ENCODE measurements at regions not wholly inside any gene's neighbourhood (a gene's known extent, or its start where the extent isn't known, plus 50 kb on each side); places are given as distances from the start of the nearest gene placed in this dataset.

DNA sequence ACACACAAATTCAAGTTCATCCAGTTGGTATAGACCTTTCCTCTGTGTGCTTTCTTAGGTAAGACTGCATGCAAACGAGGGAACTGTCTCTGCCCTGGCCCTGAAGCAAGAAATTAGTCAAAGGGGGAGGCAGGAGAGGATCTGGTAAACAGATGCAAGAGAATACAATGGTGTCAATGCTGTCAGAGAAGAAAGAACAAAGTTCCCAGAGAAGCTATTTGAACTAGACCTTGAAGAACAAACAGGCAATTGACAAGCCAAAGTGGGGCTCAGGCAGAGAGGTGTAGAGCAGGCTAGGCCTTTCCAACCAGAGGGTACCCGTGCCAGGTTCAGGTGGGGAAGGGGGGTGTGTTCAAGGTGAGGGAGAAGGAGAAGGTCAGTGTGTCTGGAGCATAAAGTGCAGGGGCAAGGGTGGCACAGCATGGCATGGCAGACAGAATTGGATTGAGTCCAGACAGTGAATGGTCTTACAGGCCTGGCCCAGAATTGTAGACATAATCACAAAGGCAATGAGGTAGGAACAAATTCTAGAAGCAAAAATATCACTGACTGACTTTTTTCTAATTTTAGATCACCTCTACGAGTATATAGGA, 95.0 kb upstream of the STARD13 start:
- Mint-ChIP-seq H3K4me3 (no peak overlapping the region), H3K36me3 (no peaks in the 10 kb centered on the region), H3K27me3 (no peaks in the 10 kb centered on the region), H3K27ac (no peak overlapping the region), H3K9me3 (no peaks in the 10 kb centered on the region), H3K4me1 (no peaks in the 10 kb centered on the region)
- DNase-seq (no peak), ATAC-seq (ENCODE audit: low read depth) (no peak)
- POLR2A ChIA-PET, result no interaction called here

DNA sequence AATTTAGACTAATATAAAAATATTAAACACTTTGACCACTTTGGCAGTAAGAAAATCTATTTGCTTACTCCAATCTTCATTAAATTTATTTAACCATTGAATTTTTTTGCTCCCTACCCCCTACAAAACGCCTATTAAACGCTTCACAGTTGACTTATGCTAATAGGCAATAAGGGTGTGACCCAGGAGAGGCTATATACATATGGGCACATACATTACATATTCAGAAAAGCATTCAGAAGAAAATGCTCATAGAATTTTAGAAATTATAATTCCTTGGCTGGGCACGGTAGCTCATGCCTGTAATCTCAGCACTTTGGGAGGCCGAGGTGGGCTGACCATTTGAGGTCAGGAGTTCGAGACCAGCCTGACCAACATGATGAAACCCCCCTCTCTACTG, 95.6 kb upstream of the STARD13 start:
- POLR2A ChIA-PET, result no interaction called here
- no peaks in the 10 kb centered on the region for H3K36me3 Mint-ChIP-seq
- no peaks in the 10 kb centered on the region for H3K9me3 Mint-ChIP-seq
- peaks cover under 1% of the 10 kb centered on the region for H3K27me3 Mint-ChIP-seq
- no peak overlapping the region for H3K27ac Mint-ChIP-seq
- DNase-seq, result no peak
- H3K4me1 Mint-ChIP-seq, result no peaks in the 10 kb centered on the region
- no peak for ATAC-seq (ENCODE audit: low read depth)
- no peak overlapping the region for H3K4me3 Mint-ChIP-seq

DNA sequence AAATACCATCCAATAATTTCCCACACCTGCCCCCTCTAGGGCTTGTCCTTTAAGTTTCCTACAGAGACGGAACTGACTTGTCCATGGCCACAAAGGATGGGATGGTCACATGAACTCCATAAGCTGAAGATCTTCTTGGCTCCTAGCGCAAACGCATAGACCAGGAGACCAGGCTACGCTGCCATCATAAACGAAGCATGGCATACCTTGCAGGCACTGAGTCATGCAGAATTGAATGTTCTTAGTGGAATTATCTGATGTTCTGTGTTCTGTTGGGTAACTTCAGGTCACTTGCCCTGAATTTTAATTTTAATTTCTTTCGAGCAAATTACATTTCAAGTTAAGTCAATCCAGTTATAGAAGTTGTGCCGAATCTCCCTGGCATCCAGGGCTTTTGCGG, 96.4 kb upstream of the STARD13 start:
- DNase-seq (no peak), ATAC-seq (ENCODE audit: low read depth) (no peak)
- Mint-ChIP-seq H3K36me3 (no peaks in the 10 kb centered on the region), H3K4me1 (no peaks in the 10 kb centered on the region), H3K4me3 (no peak overlapping the region), H3K9me3 (no peaks in the 10 kb centered on the region), H3K27ac (no peak overlapping the region), H3K27me3 (peaks cover 2% of the 10 kb centered on the region)
- POLR2A ChIA-PET, result no interaction called here

DNA sequence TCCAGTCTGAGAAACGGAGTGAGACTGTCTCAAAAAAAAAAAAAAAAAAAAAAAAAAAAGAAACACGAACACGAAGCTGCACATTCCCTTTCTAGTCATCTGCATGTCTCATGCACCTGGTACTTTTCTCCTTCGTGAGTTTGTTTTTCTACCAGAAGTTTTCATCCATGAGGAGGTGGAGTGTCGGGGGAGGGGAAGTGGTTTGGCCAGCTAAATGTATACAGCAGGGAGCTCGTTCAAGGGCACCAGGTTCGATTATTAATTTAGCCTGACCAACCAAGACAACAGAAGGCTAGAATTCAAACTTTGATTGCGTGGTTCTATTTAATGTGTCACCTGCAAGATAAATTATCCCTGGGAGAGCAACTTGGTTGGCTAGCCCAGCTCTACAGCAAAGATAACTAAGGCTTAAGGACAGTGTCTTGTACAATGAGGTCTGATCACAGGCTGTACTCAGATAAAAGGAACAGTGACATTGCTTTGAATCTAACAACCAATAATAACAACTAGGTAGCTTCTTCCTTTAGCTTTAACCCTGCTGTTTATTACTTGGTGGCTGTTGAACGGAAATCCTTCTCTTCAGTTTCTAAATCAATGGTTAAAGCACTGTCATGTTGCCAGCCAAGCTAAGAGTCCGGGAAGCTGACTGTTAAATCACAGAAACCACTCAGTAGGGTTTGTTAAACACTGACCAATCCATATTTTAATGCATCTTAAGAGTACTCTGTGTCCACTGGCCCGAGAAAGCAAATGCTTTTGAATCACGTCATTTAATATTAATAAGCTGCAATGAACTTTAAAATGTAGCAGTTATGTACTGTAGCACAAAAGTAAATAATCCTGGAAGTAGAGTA, 98.4 kb upstream of the STARD13 start:
- Mint-ChIP-seq H3K9me3 (no peaks in the 10 kb centered on the region), H3K4me3 (no peak overlapping the region), H3K4me1 (no peaks in the 10 kb centered on the region), H3K36me3 (no peaks in the 10 kb centered on the region), H3K27ac (no peak overlapping the region), H3K27me3 (peaks cover 2% of the 10 kb centered on the region)
- POLR2A ChIA-PET, result no interaction called here
- ATAC-seq (ENCODE audit: low read depth) (no peak), DNase-seq (no peak)

DNA sequence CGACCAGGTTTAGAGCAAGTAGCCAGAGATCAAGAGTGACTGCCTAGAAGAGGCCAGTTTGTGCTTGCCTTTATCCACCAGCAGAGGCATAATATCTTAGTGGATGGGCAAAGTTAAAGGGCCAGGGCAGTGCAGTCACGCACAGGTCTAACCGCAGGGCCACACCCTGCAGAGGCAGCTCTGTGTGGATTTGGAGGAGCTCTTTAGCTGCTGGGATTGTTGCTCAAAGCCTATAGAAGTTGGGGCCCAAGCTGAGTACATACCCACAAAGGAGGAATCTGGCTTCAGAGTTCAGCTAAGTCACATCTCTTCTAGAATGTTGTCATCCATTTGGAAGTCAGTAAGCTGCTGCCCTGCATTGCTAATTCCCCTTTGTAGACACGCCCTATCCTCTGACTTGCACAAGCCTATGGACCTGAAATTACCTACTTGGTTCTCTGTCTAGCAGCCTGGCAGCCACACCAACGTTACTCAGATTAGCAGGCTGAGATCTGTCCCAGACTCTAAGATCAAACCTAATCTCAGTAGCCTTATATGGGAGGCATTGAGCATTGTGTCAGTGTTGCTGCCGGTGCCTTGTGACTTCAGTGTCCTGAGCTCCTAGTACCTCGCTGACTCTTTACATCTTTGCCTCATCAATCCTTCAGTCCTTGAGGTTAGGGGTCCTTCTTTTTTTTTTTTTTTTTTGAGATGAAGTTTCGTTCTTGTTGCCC, 102.9 kb upstream of the STARD13 start:
- Mint-ChIP-seq H3K27me3 (peaks cover 2% of the 10 kb centered on the region), H3K4me3 (no peak overlapping the region), H3K9me3 (no peaks in the 10 kb centered on the region), H3K4me1 (no peaks in the 10 kb centered on the region), H3K27ac (no peak overlapping the region), H3K36me3 (no peaks in the 10 kb centered on the region)
- POLR2A ChIA-PET, result no interaction called here
- ATAC-seq (ENCODE audit: low read depth), result no peak
- no peak for DNase-seq

DNA sequence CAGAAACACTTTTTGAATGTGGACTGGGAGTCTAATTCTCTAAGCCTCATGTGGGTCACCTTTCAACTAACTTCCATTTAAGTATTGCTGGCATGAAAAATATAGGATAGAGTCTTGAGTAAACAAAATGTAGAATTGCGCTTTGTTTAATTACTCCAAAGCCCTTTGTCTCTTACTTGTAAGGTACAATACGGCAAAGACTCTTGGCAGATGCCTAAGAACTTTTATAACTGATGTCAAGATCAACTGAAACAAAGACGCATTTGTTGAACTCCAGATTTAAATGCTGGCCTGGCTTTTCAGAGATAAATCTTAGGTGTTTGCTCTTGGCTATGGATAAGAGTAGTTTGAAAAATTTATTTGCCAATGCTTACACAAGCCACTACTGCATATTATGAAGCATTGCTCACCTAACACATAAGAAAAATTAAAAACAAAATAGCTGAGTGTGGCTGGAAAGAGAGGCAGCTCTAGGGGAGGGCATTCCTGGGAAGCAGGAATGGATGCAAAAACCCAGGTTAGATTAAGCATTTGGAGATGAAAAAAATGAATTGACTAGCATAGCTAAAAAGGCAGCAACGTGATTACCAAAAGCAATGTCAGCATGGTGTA, 107.3 kb upstream of the STARD13 start:
- DNase-seq, result no peak
- Mint-ChIP-seq H3K4me3 (no peak overlapping the region), H3K27me3 (no peaks in the 10 kb centered on the region), H3K4me1 (no peaks in the 10 kb centered on the region), H3K27ac (no peak overlapping the region), H3K9me3 (peaks cover 3% of the 10 kb centered on the region), H3K36me3 (no peaks in the 10 kb centered on the region)
- POLR2A ChIA-PET, result no interaction called here
- no peak for ATAC-seq (ENCODE audit: low read depth)

DNA sequence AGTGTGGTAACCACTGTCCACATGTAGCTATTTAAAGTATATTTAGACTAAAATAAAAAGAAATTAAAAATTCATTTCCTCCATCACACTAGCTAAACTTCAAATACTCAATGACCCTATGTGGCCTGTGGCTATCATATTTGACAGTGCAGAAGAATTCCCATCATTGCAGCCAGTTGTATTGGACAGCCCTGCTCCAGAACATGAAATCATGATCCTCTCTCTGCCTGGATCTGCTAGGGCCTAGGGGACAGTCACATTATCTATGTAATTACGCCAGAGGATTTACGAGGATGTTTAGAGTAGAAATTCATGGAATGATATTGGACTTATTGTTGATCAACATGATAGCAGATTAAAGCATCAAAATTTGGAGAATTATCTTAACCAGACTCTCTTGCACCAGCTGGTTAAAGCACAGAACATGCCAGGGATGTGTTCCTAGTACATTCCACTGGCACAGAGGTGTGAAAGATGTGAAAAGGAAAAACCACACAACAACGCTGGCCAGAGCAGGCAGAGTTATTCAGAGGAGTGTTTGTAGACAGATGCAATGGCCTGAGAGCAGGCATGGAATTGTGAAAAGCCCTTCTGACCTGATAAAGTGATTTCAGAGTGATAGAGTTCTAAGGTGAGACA, 108.9 kb upstream of the STARD13 start:
- DNase-seq (no peak), ATAC-seq (ENCODE audit: low read depth) (no peak)
- Mint-ChIP-seq H3K4me3 (no peak overlapping the region), H3K27me3 (no peaks in the 10 kb centered on the region), H3K27ac (no peak overlapping the region), H3K4me1 (no peaks in the 10 kb centered on the region), H3K36me3 (no peaks in the 10 kb centered on the region), H3K9me3 (peaks cover 3% of the 10 kb centered on the region)
- POLR2A ChIA-PET, result no interaction called here

DNA sequence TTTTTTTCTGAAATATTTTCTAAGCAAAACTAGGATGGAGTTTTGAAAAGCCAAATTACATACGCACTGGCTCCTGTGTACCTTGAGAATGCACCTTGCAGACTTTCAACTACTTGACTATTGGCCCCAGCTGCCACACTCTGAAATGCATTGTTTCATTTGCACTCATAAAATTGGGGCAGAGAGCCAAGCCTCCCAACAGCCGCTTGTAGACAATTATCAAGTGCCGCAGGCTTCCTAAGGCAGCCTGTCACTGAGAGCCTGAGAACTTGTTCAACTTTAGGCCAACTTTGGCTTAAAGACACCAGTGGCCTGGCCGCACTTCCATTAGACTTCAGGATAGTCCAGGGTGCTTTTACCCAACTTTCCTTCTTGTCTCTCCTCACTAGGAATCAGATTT, 115.7 kb upstream of the STARD13 start:
- ATAC-seq (ENCODE audit: low read depth) (no peak), DNase-seq (no peak)
- POLR2A ChIA-PET, result no interaction called here
- Mint-ChIP-seq H3K9me3 (peaks cover 3% of the 10 kb centered on the region), H3K4me1 (no peaks in the 10 kb centered on the region), H3K4me3 (no peak overlapping the region), H3K27ac (no peak overlapping the region), H3K27me3 (no peaks in the 10 kb centered on the region), H3K36me3 (no peaks in the 10 kb centered on the region)

DNA sequence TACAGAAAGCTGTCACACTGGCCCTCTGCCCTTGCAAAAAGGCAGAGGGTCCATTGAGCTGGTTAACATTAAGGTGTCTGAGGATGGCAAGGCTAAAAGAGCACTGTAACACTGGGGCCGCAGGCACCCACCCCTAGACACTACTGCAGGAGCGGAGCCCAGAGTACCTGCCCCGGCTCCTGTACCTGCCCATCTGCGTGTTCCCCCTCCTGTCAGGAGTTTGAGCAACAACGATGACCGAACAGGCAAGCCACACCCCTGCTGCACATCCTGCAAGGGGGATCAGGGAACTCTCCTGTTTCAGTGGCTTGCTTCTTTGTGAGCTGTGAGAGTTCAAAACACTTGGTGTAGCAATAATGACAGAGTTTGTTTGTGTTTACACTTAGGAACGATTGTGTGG, 117.4 kb upstream of the STARD13 start:
- Mint-ChIP-seq H3K4me3 (no peak overlapping the region), H3K27me3 (no peaks in the 10 kb centered on the region), H3K27ac (no peak overlapping the region), H3K4me1 (no peaks in the 10 kb centered on the region), H3K9me3 (no peaks in the 10 kb centered on the region), H3K36me3 (no peaks in the 10 kb centered on the region)
- POLR2A ChIA-PET, result no interaction called here
- DNase-seq (no peak), ATAC-seq (ENCODE audit: low read depth) (no peak)

DNA sequence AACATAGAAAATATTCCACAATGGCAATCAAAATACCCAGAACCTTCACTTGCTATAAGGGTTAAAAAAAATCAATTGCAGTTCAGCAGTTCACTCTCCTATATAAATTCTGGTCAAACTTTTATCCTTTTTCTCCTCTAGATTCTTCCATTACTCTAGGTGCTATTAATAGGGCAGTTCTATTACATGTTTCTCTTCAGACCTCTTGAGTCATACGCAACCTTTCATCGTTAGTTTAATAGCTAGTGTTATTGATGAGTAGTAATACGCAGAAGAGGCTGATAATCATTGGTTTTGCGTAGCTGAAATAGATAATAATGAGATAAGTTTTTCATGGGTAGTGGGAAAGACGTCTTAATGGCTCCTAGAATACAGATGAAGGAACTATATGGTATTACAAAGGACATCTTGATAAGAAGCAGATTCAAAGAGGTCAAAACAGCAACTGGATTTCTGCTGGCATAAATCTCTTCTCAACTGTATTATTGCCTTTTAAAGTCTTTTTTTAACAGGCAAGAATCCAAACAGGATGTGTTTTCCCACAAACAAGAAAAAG, 118.3 kb upstream of the STARD13 start:
- DNase-seq (no peak), ATAC-seq (ENCODE audit: low read depth) (no peak)
- Mint-ChIP-seq H3K4me1 (no peaks in the 10 kb centered on the region), H3K9me3 (no peaks in the 10 kb centered on the region), H3K27me3 (no peaks in the 10 kb centered on the region), H3K27ac (no peak overlapping the region), H3K36me3 (no peaks in the 10 kb centered on the region), H3K4me3 (no peak overlapping the region)
- POLR2A ChIA-PET, result no interaction called here

DNA sequence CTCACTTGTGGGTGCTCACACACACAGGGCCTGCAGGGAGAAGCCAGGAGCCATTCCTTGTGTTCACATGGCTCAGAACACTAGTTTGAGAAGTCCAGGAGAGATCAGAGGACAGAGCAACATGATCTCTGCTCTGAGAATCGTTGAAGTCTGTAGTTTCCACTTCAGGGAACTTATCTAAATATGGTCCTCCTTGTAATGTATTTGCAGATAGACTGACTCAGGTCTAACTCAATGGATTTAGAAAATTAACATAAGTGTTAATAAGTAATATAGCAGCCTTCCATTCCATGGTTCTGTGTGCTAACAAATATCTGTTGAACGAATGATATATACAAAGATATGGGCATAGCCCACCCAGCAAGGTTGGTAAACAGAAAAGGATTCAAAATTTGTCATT, 119.8 kb upstream of the STARD13 start:
- Mint-ChIP-seq H3K27ac (no peak overlapping the region), H3K4me1 (peaks cover 3% of the 10 kb centered on the region), H3K27me3 (no peaks in the 10 kb centered on the region), H3K36me3 (no peaks in the 10 kb centered on the region), H3K9me3 (no peaks in the 10 kb centered on the region), H3K4me3 (no peak overlapping the region)
- POLR2A ChIA-PET, result no interaction called here
- ATAC-seq (ENCODE audit: low read depth) (no peak), DNase-seq (no peak)

DNA sequence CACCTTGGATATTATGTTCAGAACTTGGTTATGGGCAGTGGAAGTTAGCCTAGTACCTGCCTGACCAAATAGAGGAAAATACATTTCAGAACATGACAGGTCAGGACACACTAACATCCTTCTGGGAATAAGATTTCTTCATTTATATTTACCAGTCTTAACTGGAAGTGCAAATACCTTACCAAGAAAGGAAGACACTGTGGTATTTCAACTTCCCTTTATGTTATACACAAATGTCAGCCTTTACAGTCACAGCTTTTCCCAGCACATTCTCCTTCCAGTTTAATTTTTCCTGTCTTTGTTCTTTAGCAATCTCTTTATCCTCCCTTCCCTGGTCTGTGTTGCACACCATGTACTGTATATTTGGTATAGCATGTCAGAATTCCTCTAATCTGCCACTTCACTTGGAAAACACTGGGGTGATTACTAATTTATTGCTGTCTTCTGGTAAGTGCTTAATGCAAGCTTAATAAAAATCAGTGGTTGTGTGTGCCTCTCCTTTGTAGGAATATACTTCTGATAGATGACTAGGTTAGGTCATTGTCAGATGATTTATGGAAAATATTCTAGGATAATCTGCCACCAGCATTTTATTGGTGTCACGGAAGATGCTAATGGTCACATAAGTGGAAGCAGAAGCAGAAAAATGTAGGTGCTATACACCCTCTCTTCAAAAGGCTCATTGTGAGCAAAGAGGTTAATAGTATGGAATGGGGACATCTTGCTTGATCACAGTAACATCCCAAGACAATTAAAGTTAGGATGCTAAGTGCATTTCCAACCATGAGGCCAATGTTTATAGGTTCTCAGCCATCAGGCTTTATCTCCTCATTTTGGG, 124.3 kb upstream of the STARD13 start:
- peaks cover 14% of the 10 kb centered on the region for H3K27me3 Mint-ChIP-seq
- H3K36me3 Mint-ChIP-seq, result no peaks in the 10 kb centered on the region
- ATAC-seq (ENCODE audit: low read depth) (no peak), DNase-seq (no peak)
- POLR2A ChIA-PET, result no interaction called here
- H3K9me3 Mint-ChIP-seq, result no peaks in the 10 kb centered on the region
- H3K4me1 Mint-ChIP-seq, result peaks cover 5% of the 10 kb centered on the region
- no peak overlapping the region for H3K27ac Mint-ChIP-seq
- H3K4me3 Mint-ChIP-seq, result no peak overlapping the region
